K562 (cell line): ENCODE measurements at regions not wholly inside any gene's neighbourhood (a gene's known extent, or its start where the extent isn't known, plus 50 kb on each side); places are given as distances from the start of the nearest gene placed in this dataset.
A peak's percentile ranks its signal among the peaks of the same experiment; 100 is the strongest.

Source experiments
- ATAC-seq: fragments of 200-7000 bp; cut with Tn5 transposase; 3 replicates; pipeline ENCODE4 v1.9.1; 2020; ENCODE audit warnings: moderate library complexity
- BruUV-seq: library from RNA; stranded (reverse); fragments of 400-500 nt; replicated peaks from 2 replicates; lab custom pipeline; 2021; lab: Mats Ljungman, UMichigan
- CTCF ChIA-PET: fragments of 300-600 bp; formaldehyde crosslinking; extraction: SDS; loops from one replicate; lab custom pipeline; 2021; ENCODE audit warnings: low intra/inter-chr PET ratio; lab: Yijun Ruan, JAX
- POLR2A ChIA-PET: fragments of 300-600, 350-650 bp; sonication (Branson Sonifier 250); formaldehyde crosslinking; extraction: SDS; loops from one replicate; lab custom pipeline; 2021; ENCODE audit warnings: antibody characterized with exemption, inconsistent platforms; lab: Yijun Ruan, JAX
- DNase-seq, 4 experiments: peaks; one replicate each; pipeline versions ENCODE4 v3.0.0 to v3.0.0-alpha.2; 2011 to 2018; ENCODE audit warnings: low spot score in 3 of 4, mixed read lengths in 3 of 4; ENCODE audit errors: extremely low read depth in 1 of 4
- FAIRE-seq: peaks from 2 replicates; lab custom pipeline; 2011; peaks lifted over from hg19 to GRCh38; lab: Jason Lieb, UNC
- H2AFZ ChIP-seq: 2 replicates; pipeline ENCODE4 v1.6.0; 2011; ENCODE audit warnings: low read depth, low read length, control low read depth, inconsistent platforms
- H3K27ac ChIP-seq: fragments of 200-600 bp; 3 replicates; pipeline ENCODE4 v1.8.0; 2011; ENCODE audit warnings: low read depth, mild to moderate bottlenecking, control low read depth, inconsistent platforms, low read length, moderate library complexity, mixed read lengths; ENCODE audit errors: extremely low read depth
- H3K27me3 ChIP-seq, 2 experiments: fragments of 300-600 bp in 1 of 2; 2 replicates in 1 of 2; 3 replicates in 1 of 2; pipeline versions ENCODE4 v1.6.0 to v1.8.0; 2011; ENCODE audit warnings: inconsistent platforms in 2 of 2, low read length in 2 of 2, mild to moderate bottlenecking in 1 of 2, mixed read lengths in 1 of 2, moderate library complexity in 1 of 2; ENCODE audit not compliant: control insufficient read depth in 2 of 2, insufficient read depth in 2 of 2
- H3K36me3 ChIP-seq: fragments of 300-600 bp; 3 replicates; pipeline ENCODE4 v1.8.0; 2011; ENCODE audit warnings: mild to moderate bottlenecking, low read length, inconsistent platforms; ENCODE audit not compliant: control insufficient read depth, insufficient read depth
- H3K4me1 ChIP-seq, 2 experiments: fragments of 200-600 bp in 1 of 2; replicated peaks in 1 of 2; 2 replicates in 1 of 2; 3 replicates in 1 of 2; pipeline versions ENCODE4 v1.5.1 to v1.8.0; 2011; ENCODE audit warnings: inconsistent platforms in 2 of 2, low read length in 2 of 2, mild to moderate bottlenecking in 1 of 2, mixed read lengths in 1 of 2, moderate library complexity in 1 of 2; ENCODE audit not compliant: control insufficient read depth in 2 of 2, insufficient read depth in 2 of 2
- H3K4me2 ChIP-seq: 2 replicates; pipeline ENCODE4 v1.6.1; 2011; ENCODE audit warnings: low read length, control low read depth, inconsistent platforms, mixed read lengths; ENCODE audit not compliant: insufficient read depth
- H3K4me3 ChIP-seq: fragments of 200-600 bp; sonication (generic), shearing (Covaris generic); 2 replicates; pipeline ENCODE4 v1.5.1; 2016; ENCODE audit warnings: control low read depth, inconsistent platforms
- H3K79me2 ChIP-seq: fragments of 200-600 bp; 3 replicates; pipeline ENCODE4 v1.8.0; 2011; ENCODE audit warnings: low read length, inconsistent platforms; ENCODE audit not compliant: control insufficient read depth, insufficient read depth
- H3K9ac ChIP-seq, 2 experiments: 2 replicates each; pipeline versions ENCODE4 v1.6.0 to v1.6.1; 2011; ENCODE audit warnings: low read depth in 2 of 2, low read length in 2 of 2, control low read depth in 1 of 2, inconsistent platforms in 1 of 2, mild to moderate bottlenecking in 1 of 2, mixed read lengths in 1 of 2; ENCODE audit not compliant: insufficient read depth in 1 of 2
- H3K9me1 ChIP-seq: one replicate; pipeline ENCODE4 v1.6.0; 2011; ENCODE audit warnings: inconsistent platforms, mild to moderate bottlenecking, low read length, moderate library complexity; ENCODE audit not compliant: control insufficient read depth, insufficient read depth
- H3K9me3 ChIP-seq: replicated peaks from 2 replicates; pipeline ENCODE4 v1.5.1; 2011; ENCODE audit warnings: low read depth, low read length, inconsistent platforms; ENCODE audit not compliant: control insufficient read depth, insufficient read depth
- H4K20me1 ChIP-seq: replicated peaks from 2 replicates; pipeline ENCODE4 v1.6.1; 2011; ENCODE audit warnings: low read length, inconsistent platforms, mixed read lengths; ENCODE audit not compliant: control insufficient read depth, insufficient read depth
- ARID1B ChIP-seq: fragments of 450-650 bp; IDR thresholded peaks from 2 replicates; pipeline ENCODE4 v1.6.1; 2016; ENCODE audit warnings: antibody characterized with exemption, mild to moderate bottlenecking, inconsistent platforms
- KDM1A ChIP-seq, 2 experiments: fragments of 450-650 bp; IDR thresholded peaks; 2 replicates each; pipeline ENCODE4 v1.6.1; 2016; ENCODE audit warnings: mild to moderate bottlenecking in 2 of 2
- MAFG ChIP-seq: fragments of 450-650 bp; conservative IDR thresholded peaks from 2 replicates; pipeline ENCODE4 v1.6.1; 2016; ENCODE audit warnings: missing genetic modification characterization, missing compliant biosample characterization
- MAZ ChIP-seq, 2 experiments: fragments of 450-650 bp in 1 of 2; sonication (generic) in 1 of 2; formaldehyde crosslinking; IDR thresholded peaks in 1 of 2; conservative IDR thresholded peaks in 1 of 2; 2 replicates each; pipeline versions ENCODE4 v1.4.0 to v1.5.0; 2020; ENCODE audit warnings: mild to moderate bottlenecking in 1 of 2, missing genetic modification reagents in 1 of 2
- SAP30 ChIP-seq: fragments of 200-600 bp; sonication (generic); IDR thresholded peaks from 2 replicates; pipeline ENCODE4 v1.6.1; 2012; ENCODE audit warnings: borderline replicate concordance, low read depth, mild to moderate bottlenecking, moderate library complexity, low read length, control low read depth, inconsistent platforms; ENCODE audit not compliant: insufficient read depth, poor library complexity, severe bottlenecking
- SMARCA4 ChIP-seq: fragments of 450-650 bp; IDR thresholded peaks from 2 replicates; pipeline ENCODE4 v1.6.1; 2016
- TCF3 ChIP-seq: sonication (generic); formaldehyde crosslinking; IDR thresholded peaks from 2 replicates; pipeline ENCODE4 v1.4.0; 2020; ENCODE audit warnings: mild to moderate bottlenecking, missing genetic modification reagents
- TEAD4 ChIP-seq, 2 experiments: sonication (generic) in 1 of 2; formaldehyde crosslinking in 1 of 2; IDR thresholded peaks; 2 replicates each; pipeline versions ENCODE4 v1.6.1 to v1.8.0; 2012 to 2022; ENCODE audit warnings: borderline replicate concordance in 1 of 2, inconsistent platforms in 1 of 2, low read length in 1 of 2, mild to moderate bottlenecking in 1 of 2, missing genetic modification reagents in 1 of 2
- TSHZ1 ChIP-seq: fragments of 250-450 bp; sonication (Bioruptor Pico); IDR thresholded peaks from 2 replicates; pipeline ENCODE4 v1.4.0; 2020; ENCODE audit warnings: mild to moderate bottlenecking, moderate library complexity
- WHSC1 ChIP-seq: IDR thresholded peaks from one replicate; pipeline ENCODE4 v1.6.1; 2012; ENCODE audit warnings: low read length, control low read depth, inconsistent platforms
- WGBS: fragments of 100-300 bp; shearing (Covaris generic); methylation state at CpG from one replicate; pipeline ENCODE4 v1.1.6; 2016; ENCODE audit warnings: low coverage, mixed read lengths; ENCODE audit not compliant: insufficient coverage; ENCODE audit errors: missing lambda C conversion rate; 5-methylcytosine and 5-hydroxymethylcytosine counted together
- in situ Hi-C: fragments of 300-500 bp; cut with MboI; formaldehyde crosslinking; loops from 4 replicates; pipeline ENCODE4 v1.15.0; 2018; ENCODE audit warnings: inconsistent platforms, mixed read lengths
- intact Hi-C: fragments of 100-400 bp; cut with micrococcal nuclease; formaldehyde crosslinking; loops from 2 replicates; pipeline ENCODE4 v1.14.2; 2022

GRCh38 chr7:10643545-10643944, 330.1 kb upstream of the PHF14 start:
- no peak overlapping the region for H3K4me2 ChIP-seq
- H3K36me3 ChIP-seq, result peaks cover 9% of the 10 kb centered on the region; the same call in 2 of the 3 replicates
- no peaks in the 10 kb centered on the region for H3K9me3 ChIP-seq
- H3K4me1 ChIP-seq, result peaks cover 0 to 8% of the 10 kb centered on the region in 2 experiments; a peak in 3 of 5 replicates
- no peak overlapping the region for H3K27ac ChIP-seq
- WGBS, result 68% methylated on average over 2 of the region's 2 CpGs
- no peak overlapping the region for H2AFZ ChIP-seq
- no peaks in the 10 kb centered on the region for H4K20me1 ChIP-seq
- in situ Hi-C loops (no loop called here), intact Hi-C loops (loop anchor here (10.0 kb wide), 1 partner anchor 141 kb away; no protein-coding TSS in a partner anchor)
- FAIRE-seq (no peak), ATAC-seq (no peak), DNase-seq (no peak)
- no peak overlapping the region for H3K9ac ChIP-seq
- no peak for TF ChIP-seq WHSC1
- TF ChIP-seq SAP30, result no peak
- TF ChIP-seq MAFG (tag), result no peak
- H3K27me3 ChIP-seq, result no peaks in the 10 kb centered on the region
- CTCF ChIA-PET, result no interaction called here
- peaks cover 37% of the 10 kb centered on the region for H3K79me2 ChIP-seq
- no TSS peak for BruUV-seq
- POLR2A ChIA-PET, result no interaction called here
- no peaks in the 10 kb centered on the region for H3K9me1 ChIP-seq
- no peak overlapping the region for H3K4me3 ChIP-seq

GRCh38 chr7:10644849-10645248, 328.8 kb upstream of the PHF14 start:
- in situ Hi-C loops (no loop called here), intact Hi-C loops (loop anchor here (5.0 to 10.0 kb wide), 2 partner anchors 140 to 242 kb away; no protein-coding TSS in a partner anchor)
- ChIA-PET POLR2A (interaction anchor here (0.7 kb wide), 1 partner anchor 204 kb away, joined by 3 read pairs; no protein-coding TSS in a partner anchor), CTCF (no interaction called here)
- no peak overlapping the region for H3K4me3 ChIP-seq
- no peaks in the 10 kb centered on the region for H4K20me1 ChIP-seq
- FAIRE-seq (peak; percentile 67), DNase-seq (peak in 2 of 4 experiments; percentile 49 to 61), ATAC-seq (peak; percentile 79)
- 4% methylated on average over 3 of the region's 3 CpGs for WGBS
- H3K4me2 ChIP-seq, result no peak overlapping the region
- H3K9me1 ChIP-seq, result no peaks in the 10 kb centered on the region
- H3K9ac ChIP-seq, result no peak overlapping the region; a peak in 1 of 4 replicates
- H2AFZ ChIP-seq, result peak overlapping the region; percentile 37; the same call in 1 of the 2 replicates
- H3K27ac ChIP-seq, result peak overlapping the region; percentile 41; the same call in 1 of the 3 replicates
- no peaks in the 10 kb centered on the region for H3K9me3 ChIP-seq
- no TSS peak for BruUV-seq
- peaks cover 0 to 8% of the 10 kb centered on the region in 2 experiments; a peak in 3 of 5 replicates for H3K4me1 ChIP-seq
- peaks cover 37% of the 10 kb centered on the region for H3K79me2 ChIP-seq
- H3K27me3 ChIP-seq, result no peaks in the 10 kb centered on the region
- peaks cover 5% of the 10 kb centered on the region; the same call in 2 of the 3 replicates for H3K36me3 ChIP-seq
- TF ChIP-seq TEAD4 (IDR thresholded peaks at IDR 0.05; ENCODE audit: low read length) (peak; percentile 87), TEAD4 (CRISPR knock-in tag; IDR thresholded peaks at IDR 0.05; ENCODE audit: borderline replicate concordance) (no peak), TSHZ1 (CRISPR knock-in tag) (no peak), ARID1B (peak; percentile 83), KDM1A (IDR thresholded peaks at IDR 0.05) (peak; percentile 48 to 67), MAZ (CRISPR knock-in tag; conservative IDR thresholded peaks at IDR 0.05 in 1 of 2, IDR thresholded peaks at IDR 0.05 in 1 of 2) (no peak), TCF3 (CRISPR knock-in tag) (peak; percentile 53), SMARCA4 (peak; percentile 59; the same call in 1 of the 2 replicates)
